H9 (cell line): ENCODE measurements at regions not wholly inside any gene's neighbourhood (a gene's known extent, or its start where the extent isn't known, plus 50 kb on each side); places are given as distances from the start of the nearest gene placed in this dataset.

Experiments used
- DNase-seq: peaks from one replicate; pipeline ENCODE4 v3.0.0-alpha.2; 2017
- H2AFZ ChIP-seq: one replicate; pipeline ENCODE4 v1.6.1; 2013; ENCODE audit warnings: mild to moderate bottlenecking, low read length, control low read depth, moderate library complexity
- H2AK5ac ChIP-seq: 2 replicates; pipeline ENCODE4 v1.6.1; 2013; ENCODE audit warnings: low read length, control low read depth, mixed read lengths; ENCODE audit not compliant: insufficient read length
- H2BK120ac ChIP-seq: one replicate; pipeline ENCODE4 v1.6.1; 2013; ENCODE audit warnings: low read depth, mild to moderate bottlenecking, low read length, control low read depth, inconsistent platforms; ENCODE audit not compliant: poor library complexity, severe bottlenecking
- H2BK12ac ChIP-seq: 2 replicates; pipeline ENCODE4 v1.6.1; 2013; ENCODE audit warnings: low read length, control low read depth, mixed read lengths, low read depth; ENCODE audit not compliant: insufficient read length
- H2BK15ac ChIP-seq: 2 replicates; pipeline ENCODE4 v1.6.1; 2013; ENCODE audit warnings: low read depth, low read length, control low read depth
- H2BK20ac ChIP-seq: one replicate; pipeline ENCODE4 v1.6.1; 2013; ENCODE audit warnings: low read depth, mild to moderate bottlenecking, low read length, control low read depth, inconsistent platforms; ENCODE audit not compliant: poor library complexity, severe bottlenecking
- H2BK5ac ChIP-seq: 2 replicates; pipeline ENCODE4 v1.6.1; 2013; ENCODE audit warnings: low read length, control low read depth, mixed read lengths; ENCODE audit not compliant: insufficient read length
- H3K14ac ChIP-seq: 2 replicates; pipeline ENCODE4 v1.6.1; 2013; ENCODE audit warnings: low read length, control low read depth; ENCODE audit not compliant: insufficient read depth
- H3K18ac ChIP-seq: 2 replicates; pipeline ENCODE4 v1.6.1; 2013; ENCODE audit warnings: low read depth, mild to moderate bottlenecking, mixed read lengths, low read length, control low read depth; ENCODE audit not compliant: insufficient read length
- H3K23ac ChIP-seq: 2 replicates; pipeline ENCODE4 v1.6.1; 2013; ENCODE audit warnings: low read length, control low read depth, mixed read lengths, low read depth; ENCODE audit not compliant: insufficient read length
- H3K23me2 ChIP-seq: 2 replicates; pipeline ENCODE4 v1.6.1; 2013; ENCODE audit warnings: low read depth, mild to moderate bottlenecking, mixed read lengths, low read length, control low read depth; ENCODE audit not compliant: insufficient read length, poor library complexity, severe bottlenecking
- H3K27ac ChIP-seq: 2 replicates; pipeline ENCODE4 v1.5.1; 2013; ENCODE audit warnings: low read length, control low read depth, mixed read lengths, low read depth; ENCODE audit not compliant: insufficient read length
- H3K27me3 ChIP-seq: 2 replicates; pipeline ENCODE4 v1.6.1; 2013; ENCODE audit warnings: low read length, control low read depth, inconsistent platforms; ENCODE audit not compliant: insufficient read depth
- H3K4ac ChIP-seq: 2 replicates; pipeline ENCODE4 v1.6.1; 2013; ENCODE audit warnings: low read depth, mild to moderate bottlenecking, control low read depth, inconsistent platforms, low read length, moderate library complexity
- H3K4me1 ChIP-seq: 2 replicates; pipeline ENCODE4 v1.6.1; 2013; ENCODE audit warnings: low read length, control low read depth, inconsistent platforms; ENCODE audit not compliant: insufficient read depth
- H3K4me2 ChIP-seq: 2 replicates; pipeline ENCODE4 v1.6.1; 2013; ENCODE audit warnings: low read length, control low read depth, mixed read lengths; ENCODE audit not compliant: insufficient read length, insufficient read depth
- H3K56ac ChIP-seq: 2 replicates; pipeline ENCODE4 v1.6.1; 2013; ENCODE audit warnings: low read depth, mild to moderate bottlenecking, mixed read lengths, low read length, control low read depth; ENCODE audit not compliant: insufficient read length
- H3K79me1 ChIP-seq: 2 replicates; pipeline ENCODE4 v1.6.1; 2013; ENCODE audit warnings: low read depth, mild to moderate bottlenecking, moderate library complexity, low read length, control low read depth, inconsistent platforms; ENCODE audit not compliant: insufficient read depth, poor library complexity, severe bottlenecking
- H3K79me2 ChIP-seq: 2 replicates; pipeline ENCODE4 v1.6.1; 2013; ENCODE audit warnings: low read length, control low read depth, inconsistent platforms; ENCODE audit not compliant: insufficient read depth
- H3K9ac ChIP-seq: 2 replicates; pipeline ENCODE4 v1.6.1; 2013; ENCODE audit warnings: low read length, control low read depth, mixed read lengths; ENCODE audit not compliant: insufficient read length; ENCODE audit errors: extremely low read depth
- H3K9me3 ChIP-seq: one replicate; pipeline ENCODE4 v1.6.1; 2013; ENCODE audit warnings: low read depth, low read length, inconsistent platforms; ENCODE audit not compliant: control insufficient read depth
- H3T11ph ChIP-seq: one replicate; pipeline ENCODE4 v1.6.1; 2013; ENCODE audit warnings: mild to moderate bottlenecking, low read length, control low read depth, inconsistent platforms
- H4K20me1 ChIP-seq: one replicate; pipeline ENCODE4 v1.6.1; 2013; ENCODE audit not compliant: control insufficient read depth, insufficient read length, insufficient read depth
- H4K5ac ChIP-seq: 2 replicates; pipeline ENCODE4 v1.6.1; 2013; ENCODE audit warnings: low read depth, mild to moderate bottlenecking, mixed read lengths, low read length, control low read depth; ENCODE audit not compliant: insufficient read length
- H4K8ac ChIP-seq: replicated peaks from 2 replicates; pipeline ENCODE4 v1.6.1; 2013; ENCODE audit warnings: low read length, control low read depth, mixed read lengths, low read depth; ENCODE audit not compliant: insufficient read length
- H4K91ac ChIP-seq: 2 replicates; pipeline ENCODE4 v1.6.1; 2013; ENCODE audit warnings: low read depth, mild to moderate bottlenecking, moderate library complexity, mixed read lengths, low read length, control low read depth; ENCODE audit not compliant: insufficient read length
- H3K27ac Mint-ChIP-seq, 3 experiments: 2 replicates in 2 of 3; 3 replicates in 1 of 3; pipeline ENCODE4 v1.8.0; 2020 to 2021; ENCODE audit warnings: mixed read lengths in 3 of 3, mild to moderate bottlenecking in 1 of 3, moderate library complexity in 1 of 3
- H3K27me3 Mint-ChIP-seq: 2 replicates; pipeline ENCODE4 v1.8.0; 2021; ENCODE audit warnings: low read depth, mild to moderate bottlenecking, moderate library complexity, mixed read lengths
- H3K36me3 Mint-ChIP-seq, 3 experiments: 2 replicates in 2 of 3; 3 replicates in 1 of 3; pipeline ENCODE4 v1.8.0; 2020 to 2021; ENCODE audit warnings: low read depth in 3 of 3, mixed read lengths in 3 of 3; ENCODE audit not compliant: insufficient read depth in 1 of 3
- H3K4me1 Mint-ChIP-seq, 2 experiments: 2 replicates each; pipeline ENCODE4 v1.8.0; 2020; ENCODE audit warnings: mixed read lengths in 2 of 2
- H3K4me3 Mint-ChIP-seq, 2 experiments: 2 replicates in 1 of 2; 3 replicates in 1 of 2; pipeline ENCODE4 v1.8.0; 2020 to 2021; ENCODE audit warnings: mild to moderate bottlenecking in 2 of 2, mixed read lengths in 2 of 2, moderate library complexity in 1 of 2
- H3K9me3 Mint-ChIP-seq, 2 experiments: 2 replicates in 1 of 2; 3 replicates in 1 of 2; pipeline ENCODE4 v1.8.0; 2020; ENCODE audit warnings: mild to moderate bottlenecking in 2 of 2, mixed read lengths in 2 of 2, moderate library complexity in 1 of 2
- WGBS: extraction: QIAGEN DNeasy Blood & Tissue Kit; methylation state at CpG from one replicate; pipeline ENCODE4 v1.1.7; 2013; ENCODE audit warnings: missing lambda C conversion rate, low lambda C conversion rate, mixed read lengths; ENCODE audit not compliant: insufficient read length; ENCODE audit errors: extremely low coverage; 5-methylcytosine and 5-hydroxymethylcytosine counted together
- TF ChIP-seq, protein P1 (sequence below): fragments of 200-600 bp; sonication (generic); conservative IDR thresholded peaks from 3 replicates; pipeline ENCODE4 v1.8.0; 2021; ENCODE audit warnings: antibody characterized with exemption, mild to moderate bottlenecking

DNA sequence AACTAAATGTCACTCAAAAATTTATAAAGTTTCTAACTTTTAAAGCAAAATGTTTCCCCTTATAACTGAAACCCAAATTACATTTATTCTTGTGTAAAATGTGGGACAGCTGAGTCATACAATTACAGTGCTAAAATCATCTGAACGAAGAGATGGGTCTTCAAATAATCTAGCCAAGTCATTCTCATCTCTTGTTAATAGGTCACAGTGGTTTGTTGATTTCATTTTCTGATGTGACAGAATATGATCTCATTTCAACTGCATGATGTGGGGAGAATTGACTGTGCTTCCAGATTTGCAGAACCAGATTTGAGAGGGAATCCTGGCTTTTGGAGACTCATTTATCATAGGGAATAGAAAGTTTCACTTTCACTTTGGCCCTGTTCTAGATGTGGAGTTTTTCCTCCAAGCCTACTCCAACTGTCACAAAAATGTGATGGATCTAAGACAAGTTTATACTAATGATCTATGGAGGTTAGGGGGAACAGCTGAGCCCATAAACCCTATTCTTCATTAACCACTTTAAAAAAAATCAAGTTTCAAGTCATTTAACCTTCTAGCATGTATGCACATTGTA is 685.0 kb downstream of the PDCD6IP start:
- H2AFZ ChIP-seq: no peak overlapping the region
- no peak overlapping the region for H3K27ac ChIP-seq
- no peak overlapping the region for H2AK5ac ChIP-seq
- no peaks in the 10 kb centered on the region for H3K9me3 Mint-ChIP-seq
- no peak overlapping the region for H3T11ph ChIP-seq
- no peak overlapping the region for H3K23ac ChIP-seq
- no peak overlapping the region for H3K9ac ChIP-seq
- TF ChIP-seq, protein P1, sequence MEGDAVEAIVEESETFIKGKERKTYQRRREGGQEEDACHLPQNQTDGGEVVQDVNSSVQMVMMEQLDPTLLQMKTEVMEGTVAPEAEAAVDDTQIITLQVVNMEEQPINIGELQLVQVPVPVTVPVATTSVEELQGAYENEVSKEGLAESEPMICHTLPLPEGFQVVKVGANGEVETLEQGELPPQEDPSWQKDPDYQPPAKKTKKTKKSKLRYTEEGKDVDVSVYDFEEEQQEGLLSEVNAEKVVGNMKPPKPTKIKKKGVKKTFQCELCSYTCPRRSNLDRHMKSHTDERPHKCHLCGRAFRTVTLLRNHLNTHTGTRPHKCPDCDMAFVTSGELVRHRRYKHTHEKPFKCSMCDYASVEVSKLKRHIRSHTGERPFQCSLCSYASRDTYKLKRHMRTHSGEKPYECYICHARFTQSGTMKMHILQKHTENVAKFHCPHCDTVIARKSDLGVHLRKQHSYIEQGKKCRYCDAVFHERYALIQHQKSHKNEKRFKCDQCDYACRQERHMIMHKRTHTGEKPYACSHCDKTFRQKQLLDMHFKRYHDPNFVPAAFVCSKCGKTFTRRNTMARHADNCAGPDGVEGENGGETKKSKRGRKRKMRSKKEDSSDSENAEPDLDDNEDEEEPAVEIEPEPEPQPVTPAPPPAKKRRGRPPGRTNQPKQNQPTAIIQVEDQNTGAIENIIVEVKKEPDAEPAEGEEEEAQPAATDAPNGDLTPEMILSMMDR: no peak
- no peak overlapping the region for H3K14ac ChIP-seq
- no peak overlapping the region for H2BK5ac ChIP-seq
- H3K79me2 ChIP-seq: no peaks in the 10 kb centered on the region
- H2BK15ac ChIP-seq: no peak overlapping the region
- no peaks in the 10 kb centered on the region; a peak in 1 of 7 replicates for H3K36me3 Mint-ChIP-seq
- no peak overlapping the region for H3K4ac ChIP-seq
- H3K4me3 Mint-ChIP-seq: no peak overlapping the region
- DNase-seq: no peak
- no peak overlapping the region for H2BK12ac ChIP-seq
- H4K91ac ChIP-seq: no peak overlapping the region
- no peaks in the 10 kb centered on the region for H3K4me1 Mint-ChIP-seq
- no peak overlapping the region for H3K4me2 ChIP-seq
- H2BK20ac ChIP-seq: no peak overlapping the region
- no peak overlapping the region for H4K8ac ChIP-seq
- H3K56ac ChIP-seq: no peak overlapping the region
- H3K9me3 ChIP-seq: no peaks in the 10 kb centered on the region
- H2BK120ac ChIP-seq: no peak overlapping the region
- H3K79me1 ChIP-seq: no peaks in the 10 kb centered on the region
- H4K20me1 ChIP-seq: no peaks in the 10 kb centered on the region
- H3K23me2 ChIP-seq: no peaks in the 10 kb centered on the region
- H3K27me3 ChIP-seq: no peaks in the 10 kb centered on the region
- H3K27ac Mint-ChIP-seq: no peak overlapping the region
- H3K4me1 ChIP-seq: no peaks in the 10 kb centered on the region
- H3K27me3 Mint-ChIP-seq: no peaks in the 10 kb centered on the region
- no peak overlapping the region for H4K5ac ChIP-seq
- WGBS: no CpG with 5 or more reads among the region's 1 CpG
- H3K18ac ChIP-seq: no peak overlapping the region
